ENCODE measurements at regions not wholly inside any gene's neighbourhood (a gene's known extent, or its start where the extent isn't known, plus 50 kb on each side); places are given as distances from the start of the nearest gene placed in this dataset.

DNA sequence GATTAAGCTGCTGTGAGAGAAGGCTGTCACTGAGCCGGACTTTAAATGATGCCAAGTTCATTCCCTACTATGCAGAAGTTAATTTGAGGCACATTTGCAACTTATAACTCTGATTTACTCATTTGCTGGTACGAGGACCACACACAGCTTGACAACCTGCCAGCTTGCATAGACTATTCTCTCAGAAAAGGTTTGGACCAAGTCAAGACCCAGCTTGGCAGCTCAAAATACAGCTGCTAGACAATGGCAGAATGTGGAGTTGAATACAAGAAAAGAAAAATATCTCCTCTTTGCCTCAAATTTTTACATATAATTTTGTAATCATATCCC lies 338.9 kb downstream of the DHX15 start:
- TF ChIP-seq FOSL1 (IDR thresholded peaks at IDR 0.05; ENCODE audit: insufficient read depth, low read depth, low read length) (no peak), ZNF274 (IDR thresholded peaks at IDR 0.05; ENCODE audit: borderline replicate concordance, extremely low read depth, low read length) (no peak), PHF8 (conservative IDR thresholded peaks at IDR 0.05; ENCODE audit: low read depth, low read length) (no peak), SAP30 (IDR thresholded peaks at IDR 0.05; ENCODE audit: insufficient read depth, insufficient replicate concordance, low read length) (no peak), YY1 (IDR thresholded peaks at IDR 0.05; ENCODE audit: low read depth, low read length) (no peak), POLR2A (IDR thresholded peaks at IDR 0.05; ENCODE audit: control extremely low read depth in 1 of 2, low read depth in 2 of 2, low read length in 2 of 2) (no peak), EZH2 (IDR thresholded peaks at IDR 0.05; ENCODE audit: low read depth, low read length, severe bottlenecking) (no peak), TAF1 (IDR thresholded peaks at IDR 0.05; ENCODE audit: low read depth, low read length) (no peak), SP2 (IDR thresholded peaks at IDR 0.05; ENCODE audit: low read length) (no peak), HDAC6 (IDR thresholded peaks at IDR 0.05; ENCODE audit: low read depth, low read length) (no peak), RAD21 (IDR thresholded peaks at IDR 0.05 in 1 of 2, conservative IDR thresholded peaks at IDR 0.05 in 1 of 2; ENCODE audit: low read depth in 2 of 2, low read length in 2 of 2) (no peak), KDM1A (IDR thresholded peaks at IDR 0.05; ENCODE audit: borderline replicate concordance, low read length) (no peak)
- TF ChIP-seq, protein P1, sequence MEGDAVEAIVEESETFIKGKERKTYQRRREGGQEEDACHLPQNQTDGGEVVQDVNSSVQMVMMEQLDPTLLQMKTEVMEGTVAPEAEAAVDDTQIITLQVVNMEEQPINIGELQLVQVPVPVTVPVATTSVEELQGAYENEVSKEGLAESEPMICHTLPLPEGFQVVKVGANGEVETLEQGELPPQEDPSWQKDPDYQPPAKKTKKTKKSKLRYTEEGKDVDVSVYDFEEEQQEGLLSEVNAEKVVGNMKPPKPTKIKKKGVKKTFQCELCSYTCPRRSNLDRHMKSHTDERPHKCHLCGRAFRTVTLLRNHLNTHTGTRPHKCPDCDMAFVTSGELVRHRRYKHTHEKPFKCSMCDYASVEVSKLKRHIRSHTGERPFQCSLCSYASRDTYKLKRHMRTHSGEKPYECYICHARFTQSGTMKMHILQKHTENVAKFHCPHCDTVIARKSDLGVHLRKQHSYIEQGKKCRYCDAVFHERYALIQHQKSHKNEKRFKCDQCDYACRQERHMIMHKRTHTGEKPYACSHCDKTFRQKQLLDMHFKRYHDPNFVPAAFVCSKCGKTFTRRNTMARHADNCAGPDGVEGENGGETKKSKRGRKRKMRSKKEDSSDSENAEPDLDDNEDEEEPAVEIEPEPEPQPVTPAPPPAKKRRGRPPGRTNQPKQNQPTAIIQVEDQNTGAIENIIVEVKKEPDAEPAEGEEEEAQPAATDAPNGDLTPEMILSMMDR (IDR thresholded peaks at IDR 0.05; ENCODE audit: control extremely low read depth in 1 of 3, insufficient read depth in 1 of 3, low read depth in 1 of 3, low read length in 3 of 3), result no peak
